HG03457 (cell line): ENCODE measurements at regions not wholly inside any gene's neighbourhood (a gene's known extent, or its start where the extent isn't known, plus 50 kb on each side); places are given as distances from the start of the nearest gene placed in this dataset.

Experiments used
- ATAC-seq: cut with Tn5 transposase; IDR thresholded peaks from one replicate; pipeline ENCODE4 v1.9.1; 2021; ENCODE audit warnings: moderate number of reproducible peaks; ENCODE audit not compliant: unreplicated experiment

GRCh38 chr11:91686281-91686680 lies 538.3 kb upstream of the FAT3 start:
- ATAC-seq = no peak

- ATAC-seq = no peak
Measured at GRCh38 chr11:91673705-91674104, 550.9 kb upstream of the FAT3 start.

GRCh38 chr11:91664521-91664920 lies 560.1 kb upstream of the FAT3 start:
- ATAC-seq = no peak

GRCh38 chr11:91660036-91660435 lies 564.6 kb upstream of the FAT3 start:
- ATAC-seq = no peak

GRCh38 chr11:91654686-91655085 lies 569.9 kb upstream of the FAT3 start:
- no peak for ATAC-seq

- ATAC-seq = no peak
Measured at GRCh38 chr11:91653079-91653754, 571.4 kb upstream of the FAT3 start.

- ATAC-seq = no peak
Measured at GRCh38 chr11:91650802-91651201, 573.8 kb upstream of the FAT3 start.

- no peak for ATAC-seq
Measured at GRCh38 chr11:91641153-91641552, 583.5 kb upstream of the FAT3 start.

- no peak for ATAC-seq
Measured at GRCh38 chr11:91639359-91639758, 585.3 kb upstream of the FAT3 start.

- no peak for ATAC-seq
Measured at GRCh38 chr11:91630916-91631673, 593.5 kb upstream of the FAT3 start.

GRCh38 chr11:91625495-91625894 lies 599.1 kb upstream of the FAT3 start:
- ATAC-seq = no peak

GRCh38 chr11:91624021-91624420 lies 600.6 kb upstream of the FAT3 start:
- ATAC-seq = no peak

- no peak for ATAC-seq
Measured at GRCh38 chr11:91608677-91609076, 615.9 kb upstream of the FAT3 start.

- ATAC-seq = no peak
Measured at GRCh38 chr11:91596111-91596510, 628.5 kb upstream of the FAT3 start.

- no peak for ATAC-seq
Measured at GRCh38 chr11:91591021-91591420, 633.6 kb upstream of the FAT3 start.

GRCh38 chr11:91587131-91587530 lies 637.5 kb upstream of the FAT3 start:
- ATAC-seq = no peak

GRCh38 chr11:91585035-91585801 lies 639.4 kb upstream of the FAT3 start:
- no peak for ATAC-seq

- no peak for ATAC-seq
Measured at GRCh38 chr11:91563176-91563575, 661.4 kb upstream of the FAT3 start.

- ATAC-seq = no peak
Measured at GRCh38 chr11:91560434-91560833, 664.2 kb upstream of the FAT3 start.

- ATAC-seq = no peak
Measured at GRCh38 chr11:91538065-91538464, 686.6 kb upstream of the FAT3 start.

- ATAC-seq = no peak
Measured at GRCh38 chr11:91536366-91536765, 688.3 kb upstream of the FAT3 start.

GRCh38 chr11:91528965-91529364 lies 695.7 kb upstream of the FAT3 start:
- no peak for ATAC-seq
